COR-L47 (cell line): ENCODE measurements at regions not wholly inside any gene's neighbourhood (a gene's known extent, or its start where the extent isn't known, plus 50 kb on each side); places are given as distances from the start of the nearest gene placed in this dataset.
"Not testable (repeated sequence)": the region's sequence is repeated elsewhere in the genome, so short reads cannot be mapped to it uniquely, and the experiment has no call there.

Experiments
- DNase-seq: peaks from one replicate; lab custom pipeline; 2025; lab: John Stamatoyannopoulos, UW

GRCh38 chr2:111579500-111580134 lies 304.4 kb downstream of the ANAPC1 start:
- not testable (repeated sequence) for DNase-seq

DNA sequence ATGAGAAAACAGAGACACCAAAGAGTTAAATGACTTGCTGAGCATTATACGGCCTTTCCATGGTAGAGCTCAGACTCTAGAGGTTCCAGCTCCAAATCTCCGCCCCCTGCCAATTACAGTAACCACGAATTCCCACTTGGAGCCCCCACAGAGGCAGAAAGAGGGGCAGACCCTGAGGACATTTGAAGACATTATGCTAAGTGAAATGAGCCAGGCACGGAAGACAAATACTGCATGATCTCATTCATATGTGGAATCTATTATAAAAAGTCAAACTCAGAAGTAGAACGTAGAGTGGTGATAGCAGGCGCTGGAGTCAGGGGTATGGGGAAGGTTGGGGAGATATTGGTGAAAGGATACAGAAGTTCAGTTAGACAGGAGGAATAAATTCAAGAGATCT lies 303.4 kb downstream of the ANAPC1 start:
- DNase-seq, result not testable (repeated sequence)

DNA sequence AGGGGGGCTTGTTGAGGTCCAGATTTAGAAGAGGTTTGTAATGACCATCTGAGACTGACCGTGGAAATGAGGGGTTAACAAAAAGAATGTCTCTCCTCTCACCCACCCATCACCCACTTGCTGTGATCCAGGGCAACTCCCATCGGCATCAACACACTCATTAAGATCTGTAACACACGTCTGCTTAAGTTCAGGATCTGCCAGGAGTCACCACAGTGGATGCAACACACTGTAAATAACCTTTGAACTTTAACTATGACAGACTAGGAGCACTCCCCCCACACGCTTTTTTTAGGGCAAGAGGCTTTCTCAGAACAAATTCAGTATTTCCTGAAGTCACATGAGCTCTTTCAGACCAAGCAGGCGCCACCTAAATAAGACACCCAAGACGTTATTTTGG lies 301.9 kb downstream of the ANAPC1 start:
- not testable (repeated sequence) for DNase-seq

GRCh38 chr2:111583480-111583879 lies 300.5 kb downstream of the ANAPC1 start:
- DNase-seq, result not testable (repeated sequence)

DNA sequence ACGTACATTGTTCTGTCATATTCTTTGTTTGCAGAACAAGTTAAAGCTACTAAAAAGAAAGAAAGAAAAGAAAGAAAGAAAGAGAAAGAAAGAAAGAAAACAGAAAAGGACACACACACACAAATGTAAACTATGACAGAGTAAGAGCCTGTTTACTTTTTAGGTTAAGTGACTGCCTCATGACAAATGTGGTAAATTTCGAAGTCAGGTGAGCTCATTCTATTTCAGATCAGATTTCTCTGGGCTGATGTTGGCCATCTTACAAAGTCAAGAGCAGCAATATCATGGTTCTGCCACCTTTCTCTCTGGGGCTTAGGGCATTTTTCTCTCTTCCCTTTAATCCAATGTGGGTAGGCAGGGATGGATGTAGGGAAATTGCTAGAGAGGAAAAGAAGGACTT lies 299.5 kb downstream of the ANAPC1 start:
- not testable (repeated sequence) for DNase-seq

GRCh38 chr2:111584950-111585349 lies 299.0 kb downstream of the ANAPC1 start:
- not testable (repeated sequence) for DNase-seq

GRCh38 chr2:111586014-111586413 lies 298.0 kb downstream of the ANAPC1 start:
- not testable (repeated sequence) for DNase-seq

DNA sequence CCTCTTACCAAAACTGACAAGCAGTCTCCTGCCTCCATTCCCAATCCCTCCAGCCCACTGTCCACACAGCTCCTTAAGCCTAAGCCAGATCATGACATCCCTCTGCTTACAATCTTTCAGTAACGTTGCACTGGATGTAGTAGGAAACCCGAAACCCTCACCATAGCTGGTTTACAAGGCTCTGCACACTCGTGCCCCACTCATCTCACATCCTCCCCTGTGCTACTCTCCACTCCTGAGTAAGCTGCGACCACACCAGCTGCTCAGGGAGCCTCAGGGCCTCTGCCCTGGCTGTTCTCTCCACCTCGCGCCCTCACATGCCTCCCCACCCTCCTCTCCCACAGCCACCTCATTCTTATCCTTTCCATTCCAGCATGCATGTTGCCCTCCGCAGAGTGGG lies 288.9 kb downstream of the ANAPC1 start:
- DNase-seq, result not testable (repeated sequence)

- not testable (repeated sequence) for DNase-seq
Measured at GRCh38 chr2:111596808-111597705, 286.9 kb downstream of the ANAPC1 start.

DNA sequence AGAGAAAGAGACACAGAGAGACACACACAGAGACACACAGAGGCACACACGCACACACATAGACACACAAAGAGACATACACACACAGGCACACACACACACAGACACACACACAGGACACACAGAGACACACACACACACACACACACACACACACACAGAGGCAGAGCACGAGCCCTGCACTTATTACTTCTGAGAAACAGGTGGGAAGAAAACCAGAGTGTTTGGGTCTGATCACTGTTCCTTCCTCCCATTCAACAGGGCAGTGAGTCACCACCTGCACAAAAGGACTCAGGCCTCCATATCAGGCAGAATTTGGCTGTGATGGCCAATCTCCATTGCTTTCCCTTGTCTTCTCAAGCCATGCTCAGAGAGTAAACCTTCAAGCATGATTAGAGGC lies 285.0 kb downstream of the ANAPC1 start:
- not testable (repeated sequence) for DNase-seq

DNA sequence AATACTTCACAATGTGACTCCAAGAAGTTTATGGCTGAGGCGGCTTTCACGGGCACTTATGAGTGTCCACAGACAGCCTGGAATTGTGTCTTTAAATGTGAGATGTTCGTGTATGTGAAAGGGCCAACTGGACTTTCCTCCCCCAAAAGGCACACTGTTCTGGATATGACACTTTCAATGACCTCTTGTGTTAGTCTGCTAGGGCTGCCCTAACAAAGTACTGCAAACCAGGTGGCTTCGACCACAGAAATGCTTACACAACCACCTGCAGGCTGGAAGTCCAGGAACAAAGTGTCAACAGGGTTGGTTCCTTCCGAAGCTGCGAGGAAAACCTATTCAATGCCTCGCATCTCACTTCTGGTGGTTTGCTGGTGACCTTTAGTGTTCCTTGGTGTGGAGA lies 281.7 kb downstream of the ANAPC1 start:
- not testable (repeated sequence) for DNase-seq

DNA sequence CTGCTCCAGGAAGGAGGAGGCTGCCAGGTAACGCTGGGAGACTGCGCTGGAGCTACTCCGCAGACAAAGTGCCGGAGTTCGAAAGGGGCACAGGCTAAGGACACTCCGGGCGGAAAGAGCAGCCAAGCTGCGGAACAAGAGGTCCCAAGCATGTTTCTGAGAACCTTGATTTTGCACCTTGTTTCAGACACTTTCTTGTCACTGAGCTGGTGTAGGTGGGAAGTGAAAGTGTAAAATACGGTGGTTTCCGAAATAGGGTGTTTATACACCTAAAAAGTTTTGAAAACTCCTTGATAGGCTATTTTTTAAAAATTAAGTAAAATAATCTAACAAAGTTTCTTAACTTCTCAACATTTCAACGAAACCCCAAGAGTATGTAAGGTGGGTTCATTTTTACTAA lies 278.2 kb downstream of the ANAPC1 start:
- DNase-seq, result not testable (repeated sequence)

GRCh38 chr2:111606632-111607031 lies 277.4 kb downstream of the ANAPC1 start:
- DNase-seq, result not testable (repeated sequence)

DNA sequence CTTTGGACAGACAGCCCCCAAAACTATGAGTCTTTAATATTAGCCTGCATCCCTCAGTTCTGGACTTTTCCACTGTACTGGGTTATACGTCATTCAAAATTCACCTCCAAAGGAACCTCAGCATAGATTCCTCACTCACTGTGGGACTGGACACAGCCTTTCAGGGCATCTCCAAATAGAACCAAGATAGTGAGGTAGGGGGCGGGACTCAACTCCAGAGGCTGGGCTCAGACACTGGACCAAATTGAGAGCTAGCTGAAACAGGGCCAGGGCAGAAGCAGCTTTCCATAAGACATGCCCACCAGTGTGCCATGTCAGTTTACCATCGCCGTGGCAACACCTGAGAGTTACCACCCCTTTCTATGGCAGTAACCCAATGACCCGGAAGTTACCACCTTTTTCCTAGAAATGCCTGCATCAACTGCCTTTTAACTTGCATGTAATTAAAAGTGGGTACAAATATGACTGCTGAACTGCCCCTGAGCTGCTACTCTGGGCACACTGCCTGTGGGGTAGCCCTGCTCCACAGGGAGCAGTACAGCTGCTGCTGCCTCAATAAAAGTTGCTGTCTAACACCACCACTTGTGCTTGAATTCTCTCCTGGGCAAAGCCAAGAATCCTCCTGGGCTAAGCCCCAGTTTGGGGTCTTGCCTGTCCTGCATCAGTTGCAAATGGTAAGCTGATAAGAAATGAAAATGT lies 274.7 kb downstream of the ANAPC1 start:
- DNase-seq, result not testable (repeated sequence)

GRCh38 chr2:111610035-111610434 lies 274.0 kb downstream of the ANAPC1 start:
- not testable (repeated sequence) for DNase-seq

DNA sequence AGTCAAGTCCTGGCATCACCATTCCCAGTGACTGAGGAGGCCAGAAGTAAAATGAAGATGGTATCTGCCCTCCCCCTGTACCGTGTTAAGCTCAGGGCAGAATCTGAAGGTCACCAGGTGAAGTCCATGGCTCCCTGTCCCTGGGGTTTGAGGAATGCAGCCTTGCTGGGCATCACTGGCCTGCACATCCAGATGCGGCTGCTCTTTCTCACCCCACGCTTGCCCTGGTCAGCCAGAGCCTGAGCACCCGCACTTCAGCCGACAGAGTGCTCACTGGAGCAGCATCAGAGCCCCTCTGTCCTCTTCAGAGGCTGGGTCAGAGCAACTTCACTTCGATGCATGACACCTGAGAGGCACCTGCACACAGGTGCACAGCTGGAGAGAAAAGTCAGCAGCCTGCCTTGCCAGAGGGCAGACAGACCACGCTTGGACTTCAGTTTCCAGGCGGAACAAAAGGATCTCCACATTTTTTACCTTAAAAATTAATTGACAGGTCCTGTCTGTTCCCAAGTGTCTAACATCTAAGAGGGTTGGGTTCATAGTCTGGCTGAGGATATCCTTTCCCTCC lies 267.3 kb downstream of the ANAPC1 start:
- no peak for DNase-seq

DNA sequence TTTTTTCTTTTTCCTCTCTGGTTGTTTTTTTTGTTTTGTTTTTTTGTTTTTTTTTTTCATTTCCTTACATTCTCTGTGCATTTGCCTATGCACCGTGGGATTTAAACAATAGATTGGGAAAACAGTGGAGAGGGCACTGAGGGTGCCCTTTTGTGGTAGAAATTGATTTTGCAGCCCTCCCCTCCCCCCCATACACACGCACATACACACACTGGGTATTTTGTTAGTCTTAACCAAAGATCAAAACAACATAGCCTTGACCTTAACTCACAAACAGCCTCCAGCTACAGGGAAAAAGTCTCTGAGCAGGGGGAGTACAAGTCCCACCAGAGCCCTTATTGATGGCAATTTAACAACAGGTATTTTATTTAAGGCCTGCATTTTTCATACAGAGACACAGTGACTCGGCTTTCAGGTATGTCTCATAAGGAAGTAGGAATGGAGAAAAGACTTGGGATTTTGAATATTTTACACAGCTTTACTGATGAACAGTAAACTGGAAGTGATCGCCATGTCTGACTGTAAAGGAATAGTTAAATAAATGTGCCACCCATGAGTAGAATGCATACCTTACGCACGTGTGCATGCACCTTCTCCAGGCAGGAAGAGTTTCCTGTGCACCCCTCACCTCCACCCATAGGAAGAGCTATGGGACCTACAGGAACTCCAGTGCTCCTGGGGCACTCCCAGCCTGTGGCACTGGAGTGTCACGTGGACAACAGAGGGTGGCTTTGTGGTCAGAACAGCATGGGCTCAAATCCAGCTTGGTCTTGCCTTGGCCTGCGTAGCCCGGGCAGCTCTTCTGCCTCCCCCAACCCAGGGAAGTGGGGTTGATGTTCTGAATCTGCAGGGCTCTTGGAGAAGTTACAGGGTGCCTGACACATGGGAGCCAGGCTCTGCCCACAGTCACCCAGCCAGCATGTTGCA lies 266.4 kb downstream of the ANAPC1 start:
- DNase-seq, result no peak

GRCh38 chr2:111618226-111618977 lies 265.6 kb downstream of the ANAPC1 start:
- no peak for DNase-seq

DNA sequence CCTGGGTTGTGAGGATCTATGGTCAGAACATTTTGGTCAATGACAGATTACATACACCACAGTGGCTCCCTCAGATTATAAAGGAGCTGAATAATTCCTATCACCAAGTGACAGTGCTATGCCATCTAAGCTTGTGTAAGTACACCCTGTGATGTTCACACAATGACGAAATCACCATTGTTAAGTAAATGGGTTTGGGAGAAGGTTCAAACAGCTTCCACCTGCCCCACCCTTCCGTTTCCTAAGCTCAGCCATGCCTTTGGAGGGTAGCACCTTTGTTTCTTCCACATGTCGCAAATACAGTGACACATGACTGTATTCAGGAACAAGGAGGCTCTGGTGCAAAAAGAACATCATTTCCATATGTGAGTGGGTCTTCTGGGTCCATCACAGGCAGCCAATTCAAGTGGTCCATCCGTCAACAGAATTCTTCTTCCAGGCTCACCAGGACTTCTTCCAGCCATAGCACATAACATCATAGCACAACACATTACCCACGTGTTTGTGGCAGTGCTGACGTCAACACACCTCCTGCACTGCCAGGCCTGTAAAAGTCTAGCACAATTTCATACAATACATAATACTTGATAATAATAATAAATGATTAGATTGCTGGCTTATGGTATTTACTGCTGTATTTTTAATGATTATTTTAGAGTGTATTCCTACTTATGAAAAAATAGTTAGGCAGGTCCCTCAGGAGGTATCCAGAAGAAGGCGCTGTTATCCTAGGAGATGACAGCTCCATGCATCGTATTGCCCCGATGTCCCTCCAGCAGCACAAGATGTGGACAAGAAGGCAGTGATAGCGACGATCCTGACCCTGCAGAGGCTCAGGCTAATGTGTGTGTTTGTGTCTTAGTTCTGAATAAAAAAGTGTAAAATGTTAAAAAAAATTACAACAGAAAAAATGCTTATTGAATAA lies 264.8 kb downstream of the ANAPC1 start:
- DNase-seq, result no peak
